Left ventricle myocardium superior (tissue), 1 donor: ENCODE measurements at regions not wholly inside any gene's neighbourhood (a gene's known extent, or its start where the extent isn't known, plus 50 kb on each side); places are given as distances from the start of the nearest gene placed in this dataset.
"Not testable (repeated sequence)": the region's sequence is repeated elsewhere in the genome, so short reads cannot be mapped to it uniquely, and the experiment has no call there.

ENCODE experiments used
- ATAC-seq: fragments of 200-7000 bp; cut with Tn5 transposase; one replicate; pipeline ENCODE4 v1.9.1; 2020; ENCODE audit warnings: mild to moderate bottlenecking, moderate library complexity
- DNase-seq: peaks from one replicate; pipeline ENCODE4 v3.0.0-alpha.2; 2020
- intact Hi-C: fragments of 100-400 bp; cut with micrococcal nuclease; formaldehyde crosslinking; loops from one replicate; pipeline ENCODE4 v1.11.0; 2022
- donor health status: DM: no; HTN: yes; CAD: no; lungs with severe emphysema.

- no peak for DNase-seq
- intact Hi-C loops, result no loop called here
- no peak for ATAC-seq
Observed at GRCh38 chr18:67766930-67767329, 250.4 kb upstream of the DSEL start.

DNA sequence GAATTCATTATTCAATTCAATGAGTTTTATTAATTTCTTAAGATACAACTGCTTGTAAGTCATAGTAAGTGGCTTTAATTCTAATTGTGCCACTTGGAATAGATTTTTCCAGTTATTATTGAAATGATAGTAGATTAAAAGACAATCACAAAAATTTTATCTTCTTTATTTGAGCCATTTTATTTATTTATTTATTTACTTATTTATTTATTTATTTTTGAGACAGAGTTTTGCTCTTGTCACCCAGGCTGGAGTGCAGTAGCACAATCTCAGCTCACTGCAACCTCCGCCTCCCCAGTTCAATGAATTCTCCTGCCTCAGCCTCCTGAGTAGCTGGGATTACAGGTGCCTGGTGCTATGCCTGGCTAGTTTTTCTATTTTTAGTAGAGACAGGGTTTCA lies 235.7 kb upstream of the DSEL start:
- DNase-seq, ATAC-seq, intact Hi-C loops: not testable (repeated sequence)

DNA sequence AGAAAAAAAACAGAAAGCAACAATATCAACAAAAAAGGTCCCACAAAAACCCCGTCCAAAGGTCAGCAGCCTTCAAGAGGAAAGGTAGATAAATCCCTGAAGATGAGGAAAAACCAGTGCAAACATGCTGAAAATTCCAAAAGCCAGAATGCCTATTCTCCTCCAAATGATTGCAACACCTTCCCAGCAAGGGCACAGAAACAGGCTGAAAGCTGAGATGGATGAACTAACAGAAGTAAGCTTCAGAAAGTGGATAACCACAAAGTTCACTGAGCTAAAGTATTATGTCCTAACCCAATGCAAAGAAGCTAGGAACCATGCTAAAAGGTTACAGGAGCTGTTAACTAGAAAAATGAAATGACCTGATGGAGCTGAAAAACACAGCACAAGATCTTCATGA lies 226.4 kb upstream of the DSEL start:
- no peak for ATAC-seq
- intact Hi-C loops, result no loop called here

DNA sequence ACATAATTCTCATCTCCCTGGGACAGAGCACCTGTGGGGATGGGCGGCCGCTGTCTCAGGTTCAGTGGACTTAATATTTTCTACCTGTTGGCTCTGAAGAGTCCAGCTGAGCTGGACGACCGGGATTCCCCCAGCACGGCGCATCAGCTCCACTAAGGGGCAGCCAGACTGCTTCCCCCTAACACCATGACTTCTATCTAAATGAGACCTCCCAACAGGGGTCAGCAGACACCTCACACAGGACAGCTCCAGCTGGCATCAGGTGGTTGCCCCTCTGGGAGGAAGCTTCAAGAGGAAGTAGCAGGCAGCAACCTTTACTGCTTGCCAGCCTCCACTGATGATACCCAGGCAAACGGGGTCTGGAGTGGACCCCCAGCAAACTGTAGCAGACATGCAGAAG lies 226.0 kb upstream of the DSEL start:
- ATAC-seq (no peak), DNase-seq (no peak)
- intact Hi-C loops, result no loop called here

More for the DNA sequence above, 226.4 kb upstream of the DSEL start:
- no peak for DNase-seq

DNA sequence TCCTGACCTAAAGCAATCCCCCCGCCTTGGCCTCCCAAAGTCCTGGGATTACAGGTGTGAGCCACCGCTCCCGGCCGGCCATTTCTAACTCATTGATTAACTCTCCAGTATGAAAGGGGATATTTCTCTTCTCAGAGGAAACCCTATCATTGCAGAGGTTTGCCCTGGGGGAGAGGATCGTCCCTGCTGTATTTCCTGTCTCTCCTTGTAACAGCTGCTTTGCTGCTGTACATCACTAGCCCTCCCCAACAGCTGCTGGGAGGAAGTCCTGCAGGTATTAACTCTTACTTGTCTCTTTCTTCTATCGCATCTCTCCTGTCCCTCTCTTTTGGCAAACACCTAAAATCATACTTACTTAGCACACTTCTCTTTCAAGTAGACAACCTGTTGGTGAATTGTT lies 219.0 kb upstream of the DSEL start:
- intact Hi-C loops, result no loop called here
- DNase-seq (no peak), ATAC-seq (no peak)

DNA sequence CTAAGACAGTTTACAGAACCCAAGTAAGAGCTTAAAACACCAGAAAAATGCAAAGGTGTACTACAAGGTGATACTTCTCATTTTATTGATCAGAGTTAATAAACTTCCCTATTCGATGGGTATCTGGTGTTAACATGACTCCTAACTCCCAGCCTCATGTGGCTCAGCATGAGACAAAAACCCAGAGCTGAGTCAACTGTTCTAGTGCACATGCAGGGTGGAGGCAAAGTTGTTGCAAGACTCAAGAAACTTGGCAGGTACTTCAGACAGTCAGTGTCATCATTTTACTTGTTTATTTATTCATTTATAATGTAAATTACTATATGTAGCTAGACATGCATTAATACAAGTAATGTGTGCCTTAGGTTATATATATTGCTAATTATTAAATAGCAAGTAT lies 216.6 kb upstream of the DSEL start:
- ATAC-seq, result no peak
- intact Hi-C loops, result no loop called here

GRCh38 chr18:67731851-67732250 lies 215.3 kb upstream of the DSEL start:
- ATAC-seq (no peak), DNase-seq (no peak)

More for the DNA sequence above, 216.6 kb upstream of the DSEL start:
- DNase-seq, result no peak

GRCh38 chr18:67730886-67731285 lies 214.4 kb upstream of the DSEL start:
- ATAC-seq, result no peak
- no peak for DNase-seq
- intact Hi-C loops, result no loop called here

More at GRCh38 chr18:67731851-67732250, 215.3 kb upstream of the DSEL start:
- intact Hi-C loops, result no loop called here

- ATAC-seq (no peak), DNase-seq (no peak)
- intact Hi-C loops, result no loop called here
Observed at GRCh38 chr18:67728364-67728763, 211.8 kb upstream of the DSEL start.

- intact Hi-C loops, result no loop called here
Observed at GRCh38 chr18:67726882-67727281, 210.4 kb upstream of the DSEL start.

GRCh38 chr18:67717800-67718199 lies 201.3 kb upstream of the DSEL start:
- ATAC-seq, result no peak
- DNase-seq, result no peak
- intact Hi-C loops, result no loop called here

More at GRCh38 chr18:67726882-67727281, 210.4 kb upstream of the DSEL start:
- ATAC-seq (no peak), DNase-seq (no peak)

GRCh38 chr18:67715567-67715966 lies 199.0 kb upstream of the DSEL start:
- ATAC-seq, result no peak
- DNase-seq, result no peak
- intact Hi-C loops, result no loop called here

- intact Hi-C loops, result no loop called here
- no peak for DNase-seq
- no peak for ATAC-seq
Observed at GRCh38 chr18:67710639-67711038, 194.1 kb upstream of the DSEL start.

DNA sequence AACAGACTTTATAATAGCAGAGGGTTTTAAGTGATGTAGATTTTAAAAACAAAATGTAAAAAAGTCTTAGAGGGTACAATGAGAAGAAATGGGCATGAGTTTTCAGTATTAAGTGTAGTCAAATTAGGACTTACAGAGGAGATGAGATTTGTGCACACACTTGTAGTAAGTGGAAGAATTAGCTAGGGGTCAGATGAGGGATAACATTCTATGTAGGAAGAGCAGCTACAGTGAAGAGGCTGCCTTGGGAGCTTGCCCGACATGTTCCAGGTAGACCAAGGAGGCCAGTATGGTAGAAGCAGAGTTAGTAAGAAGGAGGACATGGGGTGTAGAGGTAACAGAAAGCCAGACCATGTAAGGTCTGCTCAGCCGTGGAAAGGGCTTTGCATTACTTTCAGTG lies 189.2 kb upstream of the DSEL start:
- ATAC-seq (no peak), DNase-seq (no peak)
- intact Hi-C loops, result no loop called here

DNA sequence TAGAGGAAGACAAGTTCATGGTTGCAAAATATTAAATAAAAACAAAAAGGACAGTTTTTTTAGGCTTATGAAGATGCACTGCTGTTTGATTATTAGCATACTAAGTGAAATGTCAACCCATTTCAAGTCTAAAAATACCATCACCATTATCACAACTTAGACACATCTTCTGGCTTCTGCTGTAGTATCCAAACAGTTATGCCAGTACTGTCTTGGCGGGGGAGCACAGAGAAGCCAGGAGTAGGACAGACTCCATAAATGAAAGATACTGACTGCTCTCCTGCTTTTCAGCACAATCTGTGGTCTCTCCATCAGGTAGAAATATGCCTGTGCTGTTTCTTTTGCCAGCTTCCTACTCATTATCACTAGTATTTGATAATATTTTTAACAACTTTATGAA lies 179.2 kb upstream of the DSEL start:
- DNase-seq (no peak), ATAC-seq (no peak)
- intact Hi-C loops, result no loop called here

DNA sequence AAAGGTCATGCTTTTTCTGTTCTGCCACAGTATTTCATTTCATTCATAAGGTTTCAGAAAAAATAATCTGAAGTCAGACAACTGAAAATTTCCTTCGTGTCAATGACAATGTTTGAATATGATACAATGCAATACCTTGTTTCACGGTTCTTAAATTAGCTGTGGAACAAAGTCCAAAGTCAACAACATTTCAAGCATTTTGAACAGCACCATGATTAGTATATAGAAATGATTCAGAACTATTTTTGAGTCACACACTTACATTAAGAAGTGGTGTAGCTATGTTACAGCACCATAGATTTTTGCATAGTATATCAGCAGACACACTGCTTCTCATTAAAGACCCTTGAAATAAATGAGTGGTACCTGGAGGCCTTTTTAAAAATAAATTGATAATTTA lies 178.3 kb upstream of the DSEL start:
- intact Hi-C loops, result no loop called here
- DNase-seq (no peak), ATAC-seq (no peak)

- DNase-seq (no peak), ATAC-seq (no peak)
- intact Hi-C loops, result no loop called here
Observed at GRCh38 chr18:67692811-67693210, 176.3 kb upstream of the DSEL start.

DNA sequence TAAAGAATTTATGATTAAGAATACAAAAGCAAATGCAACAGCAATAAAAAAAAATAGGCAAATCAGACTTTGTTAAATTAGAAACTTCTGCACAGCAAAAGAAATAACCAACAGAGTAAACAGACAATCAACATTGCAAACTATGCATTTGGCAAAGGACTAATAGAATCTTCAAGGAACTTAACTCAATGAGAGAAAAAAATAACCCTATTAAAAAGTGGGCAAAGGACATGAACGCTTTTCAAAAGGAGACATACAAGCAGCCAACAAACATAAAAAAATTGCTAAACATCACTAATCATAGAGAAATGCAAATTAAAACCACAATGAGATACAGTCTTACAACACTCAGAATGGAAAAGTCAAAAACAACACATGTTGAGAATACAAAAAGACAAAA lies 166.0 kb upstream of the DSEL start:
- intact Hi-C loops, result no loop called here
- ATAC-seq (no peak), DNase-seq (no peak)

DNA sequence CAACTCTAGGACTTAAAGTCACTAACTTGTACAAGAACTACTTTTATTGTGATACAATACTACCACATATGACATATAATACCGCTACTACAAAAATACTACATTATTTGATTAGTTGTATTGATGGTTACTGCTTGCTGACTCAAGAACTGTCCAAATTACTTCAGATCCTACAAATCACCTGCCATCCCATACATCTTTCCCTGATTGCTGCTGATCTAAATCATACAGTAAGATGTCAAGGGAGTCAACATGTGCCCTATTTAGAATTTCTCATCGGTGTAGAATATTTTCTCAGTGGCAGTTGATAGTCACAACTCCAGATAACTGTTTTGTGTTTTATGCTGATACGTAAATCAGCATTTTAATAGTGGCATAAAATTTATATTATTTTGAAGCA lies 161.0 kb upstream of the DSEL start:
- no peak for ATAC-seq
- intact Hi-C loops, result no loop called here
- no peak for DNase-seq

DNA sequence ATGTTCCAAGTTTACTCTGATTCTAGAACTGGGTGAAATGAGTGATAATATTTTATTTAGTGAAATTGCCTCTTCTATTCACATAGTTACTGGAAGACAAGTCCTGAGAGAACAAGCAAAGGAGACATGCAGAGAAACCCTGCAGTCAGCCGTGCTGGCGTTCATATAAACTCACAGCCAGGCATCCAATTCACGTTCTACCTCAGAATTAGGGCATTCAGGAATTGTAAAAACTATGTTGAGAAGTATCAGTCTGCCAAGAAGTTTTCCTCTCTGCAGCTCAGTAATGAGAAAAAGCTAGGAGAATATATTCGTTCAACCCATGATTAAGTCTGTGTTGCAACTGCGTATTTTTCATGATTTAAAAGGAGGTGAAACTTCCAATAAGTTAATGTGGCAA lies 156.2 kb upstream of the DSEL start:
- ATAC-seq, result no peak
- intact Hi-C loops, result no loop called here
- DNase-seq, result no peak

DNA sequence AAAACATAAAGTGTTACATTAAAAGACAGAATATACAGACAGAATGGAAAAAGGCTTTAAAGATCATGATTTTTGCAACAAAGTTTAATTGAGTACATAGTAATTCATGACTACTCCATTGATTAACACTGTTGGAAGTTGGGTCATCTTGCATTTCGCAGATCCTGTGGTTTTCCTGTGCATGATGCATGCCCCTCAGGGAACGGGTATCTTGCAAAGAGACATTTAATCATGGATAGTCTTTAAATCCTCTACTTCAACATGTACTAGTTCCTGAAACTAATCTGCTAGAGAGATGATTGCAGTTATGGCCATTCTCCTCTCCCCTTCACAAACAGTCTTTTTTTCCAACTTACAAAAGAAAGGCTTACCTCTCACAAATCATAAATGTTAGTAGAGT lies 155.6 kb upstream of the DSEL start:
- no peak for DNase-seq
- intact Hi-C loops, result no loop called here
- no peak for ATAC-seq

GRCh38 chr18:67670024-67670543 lies 153.6 kb upstream of the DSEL start:
- intact Hi-C loops, result no loop called here
- no peak for ATAC-seq

More at GRCh38 chr18:67670024-67670543, 153.6 kb upstream of the DSEL start:
- DNase-seq, result no peak
